Daoy (cell line): ENCODE measurements at regions not wholly inside any gene's neighbourhood (a gene's known extent, or its start where the extent isn't known, plus 50 kb on each side); places are given as distances from the start of the nearest gene placed in this dataset.

ENCODE experiments used
- DNase-seq: peaks from one replicate; pipeline ENCODE4 v3.0.0-alpha.2; 2015; ENCODE audit warnings: low read depth

GRCh38 chr3:31142543-31142942 is 248.1 kb upstream of the GADL1 start:
- no peak for DNase-seq

- no peak for DNase-seq
Observed at GRCh38 chr3:31145062-31145461, 250.6 kb upstream of the GADL1 start.

- no peak for DNase-seq
Observed at GRCh38 chr3:31147550-31147949, 253.1 kb upstream of the GADL1 start.

GRCh38 chr3:31157047-31157694 is 262.7 kb upstream of the GADL1 start:
- no peak for DNase-seq

GRCh38 chr3:31157893-31158620 is 263.6 kb upstream of the GADL1 start:
- no peak for DNase-seq

GRCh38 chr3:31159331-31160039 is 265.0 kb upstream of the GADL1 start:
- no peak for DNase-seq

- DNase-seq = no peak
Observed at GRCh38 chr3:31161889-31162288, 267.4 kb upstream of the GADL1 start.

GRCh38 chr3:31164381-31164780 is 269.9 kb upstream of the GADL1 start:
- DNase-seq = no peak

- no peak for DNase-seq
Observed at GRCh38 chr3:31165399-31165860, 271.0 kb upstream of the GADL1 start.

- no peak for DNase-seq
Observed at GRCh38 chr3:31166249-31166885, 271.9 kb upstream of the GADL1 start.

GRCh38 chr3:31167666-31168065 is 273.2 kb upstream of the GADL1 start:
- no peak for DNase-seq

GRCh38 chr3:31170932-31171670 is 276.6 kb upstream of the GADL1 start:
- no peak for DNase-seq

GRCh38 chr3:31172336-31172735 is 277.9 kb upstream of the GADL1 start:
- no peak for DNase-seq

GRCh38 chr3:31173118-31173718 is 278.8 kb upstream of the GADL1 start:
- no peak for DNase-seq

GRCh38 chr3:31174079-31174478 is 279.6 kb upstream of the GADL1 start:
- DNase-seq = no peak

- DNase-seq = no peak
Observed at GRCh38 chr3:31176045-31176444, 281.6 kb upstream of the GADL1 start.

- no peak for DNase-seq
Observed at GRCh38 chr3:31178467-31178866, 284.0 kb upstream of the GADL1 start.

- DNase-seq = no peak
Observed at GRCh38 chr3:31179768-31180167, 285.3 kb upstream of the GADL1 start.

GRCh38 chr3:31180274-31180673 is 285.8 kb upstream of the GADL1 start:
- no peak for DNase-seq

- no peak for DNase-seq
Observed at GRCh38 chr3:31181661-31182060, 287.2 kb upstream of the GADL1 start.

- DNase-seq = no peak
Observed at GRCh38 chr3:31182661-31183060, 288.2 kb upstream of the GADL1 start.
